H1 (cell line): ENCODE measurements at regions not wholly inside any gene's neighbourhood (a gene's known extent, or its start where the extent isn't known, plus 50 kb on each side); places are given as distances from the start of the nearest gene placed in this dataset.

ENCODE experiments used
- CTCF ChIA-PET: fragments of 300-600 bp; sonication (Branson Sonifier 250); formaldehyde crosslinking; loops from one replicate; lab custom pipeline; 2021; ENCODE audit not compliant: partially characterized antibody; lab: Charles Lee
- POLR2A ChIA-PET: fragments of 300-600 bp; sonication (Branson Sonifier 250); formaldehyde crosslinking; loops from one replicate; lab custom pipeline; 2021; ENCODE audit warnings: inconsistent platforms; ENCODE audit not compliant: partially characterized antibody; lab: Charles Lee
- DNase-seq, 2 experiments: peaks; one replicate each; pipeline versions ENCODE4 v3.0.0 to v3.0.0-alpha.2; 2010 to 2022; ENCODE audit warnings: low spot score in 2 of 2, low read depth in 1 of 2, mixed read lengths in 1 of 2
- FAIRE-seq: peaks from 2 replicates; lab custom pipeline; 2011; peaks lifted over from hg19 to GRCh38; lab: Jason Lieb, UNC
- H2AFZ ChIP-seq: 2 replicates; pipeline ENCODE4 v1.8.1; 2012; ENCODE audit warnings: low read length, inconsistent platforms
- H2AK5ac ChIP-seq: 2 replicates; pipeline ENCODE4 v1.6.1; 2013; ENCODE audit warnings: low read depth, low read length
- H2BK120ac ChIP-seq: replicated peaks from 2 replicates; pipeline ENCODE3; 2013; ENCODE audit warnings: low read depth, low read length, inconsistent platforms
- H2BK12ac ChIP-seq: 2 replicates; pipeline ENCODE4 v1.6.1; 2013; ENCODE audit warnings: low read depth, low read length
- H2BK15ac ChIP-seq: 2 replicates; pipeline ENCODE4 v1.6.1; 2013; ENCODE audit warnings: low read length
- H2BK20ac ChIP-seq: 2 replicates; pipeline ENCODE4 v1.6.1; 2013; ENCODE audit warnings: low read length
- H2BK5ac ChIP-seq: 2 replicates; pipeline ENCODE4 v1.6.1; 2013; ENCODE audit warnings: low read depth, low read length
- H3K14ac ChIP-seq: 2 replicates; pipeline ENCODE4 v1.6.1; 2013; ENCODE audit warnings: inconsistent platforms; ENCODE audit not compliant: insufficient read length
- H3K18ac ChIP-seq: 2 replicates; pipeline ENCODE4 v1.6.1; 2013; ENCODE audit warnings: low read length; ENCODE audit errors: extremely low read depth
- H3K23ac ChIP-seq: 2 replicates; pipeline ENCODE4 v1.6.1; 2013; ENCODE audit warnings: inconsistent platforms; ENCODE audit not compliant: insufficient read length
- H3K23me2 ChIP-seq: 2 replicates; pipeline ENCODE4 v1.6.1; 2013; ENCODE audit warnings: low read depth, low read length
- H3K27ac ChIP-seq: 2 replicates; pipeline ENCODE4 v1.6.1; 2011; ENCODE audit warnings: low read depth, low read length, inconsistent platforms
- H3K27me3 ChIP-seq, 4 experiments: replicated peaks in 1 of 4; 1 replicate in 1 of 4; 2 replicates in 3 of 4; pipeline versions ENCODE4 v1.6.1 to v1.8.1; 2011 to 2013; ENCODE audit warnings: low read length in 3 of 4, mild to moderate bottlenecking in 3 of 4, inconsistent platforms in 2 of 4, mixed read lengths in 2 of 4, moderate library complexity in 1 of 4; ENCODE audit not compliant: control insufficient read depth in 3 of 4, insufficient read depth in 3 of 4; ENCODE audit errors: extremely low read depth in 1 of 4
- H3K36me3 ChIP-seq, 4 experiments: 2 replicates each; pipeline versions ENCODE4 v1.6.1 to v1.8.1; 2011 to 2013; ENCODE audit warnings: mild to moderate bottlenecking in 4 of 4, low read length in 3 of 4, moderate library complexity in 2 of 4, control low read depth in 1 of 4, inconsistent platforms in 1 of 4; ENCODE audit not compliant: insufficient read depth in 4 of 4, control insufficient read depth in 2 of 4
- H3K4ac ChIP-seq: replicated peaks from 2 replicates; pipeline ENCODE3; 2013; ENCODE audit warnings: low read length, low read depth, mixed read lengths, inconsistent platforms; ENCODE audit not compliant: insufficient read length
- H3K4me1 ChIP-seq, 4 experiments: replicated peaks in 1 of 4; 1 replicate in 1 of 4; 2 replicates in 3 of 4; pipeline versions ENCODE4 v1.6.1 to v1.8.1; 2011 to 2013; ENCODE audit warnings: low read length in 3 of 4, inconsistent platforms in 2 of 4, mixed read lengths in 1 of 4; ENCODE audit not compliant: insufficient read depth in 4 of 4, control insufficient read depth in 3 of 4
- H3K4me2 ChIP-seq, 2 experiments: 2 replicates each; pipeline versions ENCODE4 v1.6.1 to v1.8.1; 2011 to 2013; ENCODE audit warnings: low read depth in 2 of 2, low read length in 2 of 2, control low read depth in 1 of 2, inconsistent platforms in 1 of 2, mild to moderate bottlenecking in 1 of 2; ENCODE audit not compliant: insufficient read depth in 1 of 2
- H3K4me3 ChIP-seq, 4 experiments: fragments of 200-600, 300-600 bp in 1 of 4; sonication (generic), shearing (Covaris generic), sonication (Bioruptor Twin) in 1 of 4; 2 replicates each; pipeline versions ENCODE4 v1.5.1 to v1.8.1; 2011 to 2016; ENCODE audit warnings: low read length in 4 of 4, low read depth in 3 of 4, control low read depth in 2 of 4, inconsistent platforms in 2 of 4, mild to moderate bottlenecking in 2 of 4, mixed read lengths in 1 of 4, moderate library complexity in 1 of 4; ENCODE audit not compliant: insufficient read depth in 2 of 4; ENCODE audit errors: extremely low read depth in 1 of 4
- H3K56ac ChIP-seq: replicated peaks from 2 replicates; pipeline ENCODE3; 2013; ENCODE audit warnings: low read depth, mild to moderate bottlenecking, mixed read lengths, low read length, inconsistent platforms; ENCODE audit not compliant: insufficient read length
- H3K79me1 ChIP-seq: 2 replicates; pipeline ENCODE4 v1.6.1; 2013; ENCODE audit warnings: low read depth, low read length, control low read depth
- H3K79me2 ChIP-seq, 2 experiments: 2 replicates each; pipeline versions ENCODE4 v1.6.1 to v1.8.1; 2012 to 2013; ENCODE audit warnings: low read length in 2 of 2, mild to moderate bottlenecking in 2 of 2, inconsistent platforms in 1 of 2; ENCODE audit not compliant: insufficient read depth in 2 of 2, control insufficient read depth in 1 of 2
- H3K9ac ChIP-seq, 4 experiments: replicated peaks in 1 of 4; 1 replicate in 1 of 4; 2 replicates in 3 of 4; pipeline versions ENCODE4 v1.6.1 to v1.8.1; 2011 to 2013; ENCODE audit warnings: low read depth in 3 of 4, low read length in 3 of 4, control low read depth in 2 of 4, mild to moderate bottlenecking in 2 of 4, moderate library complexity in 2 of 4, inconsistent platforms in 1 of 4; ENCODE audit errors: extremely low read depth in 1 of 4
- H3K9me3 ChIP-seq, 2 experiments: 2 replicates each; pipeline versions ENCODE4 v1.6.1 to v1.8.1; 2012 to 2013; ENCODE audit warnings: mild to moderate bottlenecking in 2 of 2, moderate library complexity in 2 of 2, control low read depth in 1 of 2, inconsistent platforms in 1 of 2, low read depth in 1 of 2, low read length in 1 of 2, mixed read lengths in 1 of 2; ENCODE audit not compliant: insufficient read depth in 2 of 2
- H4K20me1 ChIP-seq, 2 experiments: replicated peaks in 1 of 2; 2 replicates each; pipeline versions ENCODE3 to v1.8.1; 2011 to 2013; ENCODE audit warnings: inconsistent platforms in 2 of 2, low read length in 2 of 2, mild to moderate bottlenecking in 1 of 2; ENCODE audit not compliant: insufficient read depth in 2 of 2, control insufficient read depth in 1 of 2
- H4K5ac ChIP-seq: 2 replicates; pipeline ENCODE4 v1.6.1; 2013; ENCODE audit warnings: low read length, low read depth, mixed read lengths, inconsistent platforms; ENCODE audit not compliant: insufficient read length
- H4K8ac ChIP-seq: 2 replicates; pipeline ENCODE4 v1.8.0; 2013; ENCODE audit warnings: mild to moderate bottlenecking, moderate library complexity, low read length, inconsistent platforms; ENCODE audit not compliant: insufficient read depth; ENCODE audit errors: extremely low read depth
- H4K91ac ChIP-seq: replicated peaks from 2 replicates; pipeline ENCODE3; 2013; ENCODE audit warnings: low read length, mixed read lengths, inconsistent platforms; ENCODE audit not compliant: insufficient read length
- CHD1 ChIP-seq: IDR thresholded peaks from 2 replicates; pipeline ENCODE4 v1.6.1; 2012; ENCODE audit warnings: low read depth, low read length, improper control_type of control experiment
- SAP30 ChIP-seq: fragments of 300-600 bp; sonication (generic); IDR thresholded peaks from 2 replicates; pipeline ENCODE4 v1.7.1; 2012; ENCODE audit warnings: low read length, moderate library complexity, mild to moderate bottlenecking, inconsistent platforms; ENCODE audit not compliant: insufficient read depth, insufficient replicate concordance
- SP2 ChIP-seq: IDR thresholded peaks from 2 replicates; pipeline ENCODE4 v1.6.1; 2012; ENCODE audit warnings: mild to moderate bottlenecking, low read length, inconsistent platforms
- WGBS, 2 experiments: shearing (Covaris generic) in 1 of 2; methylation state at CpG; one replicate each; pipeline versions ENCODE4 v1.1.6 to v1.1.7; 2013 to 2015; ENCODE audit warnings: low lambda C conversion rate in 2 of 2, mixed read lengths in 2 of 2, inconsistent platforms in 1 of 2, low coverage in 1 of 2, missing lambda C conversion rate in 1 of 2; ENCODE audit not compliant: insufficient replicate concordance in 2 of 2, insufficient coverage in 1 of 2, insufficient read length in 1 of 2; ENCODE audit errors: extremely low coverage in 1 of 2, missing lambda C conversion rate in 1 of 2; 5-methylcytosine and 5-hydroxymethylcytosine counted together

GRCh38 chr15:26433060-26433459 is 339.8 kb downstream of the GABRB3 start:
- H4K8ac ChIP-seq, result no peak overlapping the region
- H2AFZ ChIP-seq, result no peak overlapping the region
- no peaks in the 10 kb centered on the region for H3K79me1 ChIP-seq
- no peak overlapping the region for H3K56ac ChIP-seq
- H4K91ac ChIP-seq, result no peak overlapping the region
- no peak overlapping the region for H3K4ac ChIP-seq
- no peak overlapping the region for H2AK5ac ChIP-seq
- no peak overlapping the region for H3K4me3 ChIP-seq
- H3K14ac ChIP-seq, result no peak overlapping the region
- no peak overlapping the region for H3K9ac ChIP-seq
- no peaks in the 10 kb centered on the region for H3K27me3 ChIP-seq
- H3K27ac ChIP-seq, result no peak overlapping the region
- H3K4me2 ChIP-seq, result no peak overlapping the region
- no peaks in the 10 kb centered on the region for H3K79me2 ChIP-seq
- ChIA-PET POLR2A (no interaction called here), CTCF (no interaction called here)
- no peak overlapping the region for H2BK12ac ChIP-seq
- H3K36me3 ChIP-seq, result no peaks in the 10 kb centered on the region
- H2BK15ac ChIP-seq, result no peak overlapping the region
- WGBS, 2 experiments, result 84% methylated on average over 2 of the region's 2 CpGs; no CpG with 5 or more reads in 1 of the 2 experiments
- H2BK20ac ChIP-seq, result no peak overlapping the region
- H2BK5ac ChIP-seq, result no peak overlapping the region
- no peak overlapping the region for H3K18ac ChIP-seq
- no peak overlapping the region for H2BK120ac ChIP-seq
- no peaks in the 10 kb centered on the region for H3K9me3 ChIP-seq
- no peak for FAIRE-seq
- H3K23me2 ChIP-seq, result no peaks in the 10 kb centered on the region
- no peak for DNase-seq
- TF ChIP-seq CHD1 (no peak), SP2 (no peak), SAP30 (no peak)
- no peak overlapping the region for H4K5ac ChIP-seq
- H3K23ac ChIP-seq, result no peak overlapping the region
- no peaks in the 10 kb centered on the region for H3K4me1 ChIP-seq
- H4K20me1 ChIP-seq, result no peaks in the 10 kb centered on the region
